ENCODE measurements at regions not wholly inside any gene's neighbourhood (a gene's known extent, or its start where the extent isn't known, plus 50 kb on each side); places are given as distances from the start of the nearest gene placed in this dataset.

DNA sequence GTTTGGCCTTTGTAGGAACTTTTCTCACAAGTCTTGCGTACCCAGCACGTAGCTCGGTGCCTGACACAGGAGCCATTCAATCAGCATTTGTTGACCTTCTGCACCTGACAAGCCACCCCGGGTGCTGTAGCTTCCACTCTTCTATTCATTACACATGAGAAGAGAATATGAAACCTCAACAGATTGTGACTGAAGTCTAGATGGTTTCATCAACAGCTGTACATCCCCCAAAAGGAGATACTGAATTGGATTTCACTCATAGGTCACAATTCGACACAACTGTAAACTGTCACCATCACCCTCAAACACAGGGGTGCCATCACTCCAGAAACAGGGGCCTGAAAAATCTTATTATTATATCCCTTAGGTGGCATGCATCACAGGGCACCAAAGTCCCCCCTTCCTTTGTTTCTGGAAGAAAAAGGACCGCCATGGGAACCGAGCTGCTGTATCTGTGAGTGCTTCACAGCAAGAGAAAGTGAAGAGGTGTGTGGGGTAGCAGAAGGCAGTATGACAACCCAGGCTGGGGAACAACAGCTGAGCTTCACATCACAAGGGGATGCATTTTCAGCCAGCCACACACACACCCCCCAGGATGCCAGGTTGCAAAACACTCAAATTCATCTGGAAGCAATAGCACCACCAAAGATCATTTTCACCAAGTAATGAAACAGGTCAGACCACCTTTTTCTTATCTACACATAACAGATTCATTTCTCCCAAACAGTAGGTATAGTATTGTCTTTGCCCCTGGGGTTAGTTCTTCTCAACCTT lies 225.7 kb downstream of the TOMM20 start:
- H3K36me3 Mint-ChIP-seq (ENCODE audit: low read depth): no peaks in the 10 kb centered on the region
- no peak overlapping the region for H3K4me3 Mint-ChIP-seq
- peaks cover 62% of the 10 kb centered on the region for H3K4me1 Mint-ChIP-seq
- no peak for DNase-seq
- peaks cover 10% of the 10 kb centered on the region for H3K27me3 Mint-ChIP-seq (ENCODE audit: low read depth, poor library complexity)
- TF ChIP-seq, protein P1, sequence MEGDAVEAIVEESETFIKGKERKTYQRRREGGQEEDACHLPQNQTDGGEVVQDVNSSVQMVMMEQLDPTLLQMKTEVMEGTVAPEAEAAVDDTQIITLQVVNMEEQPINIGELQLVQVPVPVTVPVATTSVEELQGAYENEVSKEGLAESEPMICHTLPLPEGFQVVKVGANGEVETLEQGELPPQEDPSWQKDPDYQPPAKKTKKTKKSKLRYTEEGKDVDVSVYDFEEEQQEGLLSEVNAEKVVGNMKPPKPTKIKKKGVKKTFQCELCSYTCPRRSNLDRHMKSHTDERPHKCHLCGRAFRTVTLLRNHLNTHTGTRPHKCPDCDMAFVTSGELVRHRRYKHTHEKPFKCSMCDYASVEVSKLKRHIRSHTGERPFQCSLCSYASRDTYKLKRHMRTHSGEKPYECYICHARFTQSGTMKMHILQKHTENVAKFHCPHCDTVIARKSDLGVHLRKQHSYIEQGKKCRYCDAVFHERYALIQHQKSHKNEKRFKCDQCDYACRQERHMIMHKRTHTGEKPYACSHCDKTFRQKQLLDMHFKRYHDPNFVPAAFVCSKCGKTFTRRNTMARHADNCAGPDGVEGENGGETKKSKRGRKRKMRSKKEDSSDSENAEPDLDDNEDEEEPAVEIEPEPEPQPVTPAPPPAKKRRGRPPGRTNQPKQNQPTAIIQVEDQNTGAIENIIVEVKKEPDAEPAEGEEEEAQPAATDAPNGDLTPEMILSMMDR (IDR thresholded peaks at IDR 0.05): no peak
- H3K9me3 Mint-ChIP-seq: no peaks in the 10 kb centered on the region
- no peak overlapping the region for H3K27ac Mint-ChIP-seq

DNA sequence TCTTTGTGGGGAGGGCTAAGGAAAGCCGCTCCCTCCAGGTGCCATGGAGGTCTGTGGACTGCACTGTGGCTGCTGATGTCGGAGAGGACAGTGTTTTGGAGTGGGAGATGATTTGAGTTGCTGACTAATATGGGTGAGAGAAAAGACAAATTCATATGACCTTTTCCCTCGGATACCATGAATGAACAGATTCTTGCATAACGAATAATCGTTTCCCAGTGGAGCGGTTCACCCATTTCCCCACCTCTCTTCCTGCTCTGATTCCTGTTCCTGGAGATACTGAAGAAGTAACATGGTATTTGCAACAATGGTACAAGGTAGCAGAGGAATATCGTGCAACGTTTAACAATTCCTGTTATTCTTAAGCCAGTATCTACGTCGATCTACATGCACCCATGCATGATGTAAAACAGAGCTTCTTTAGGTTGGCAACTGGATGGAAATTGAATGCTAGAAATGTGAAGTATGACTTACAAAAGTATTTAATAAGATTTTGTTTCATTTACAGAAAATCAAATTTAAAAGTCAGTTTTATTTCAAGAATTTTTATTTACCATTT lies 227.1 kb downstream of the TOMM20 start:
- Mint-ChIP-seq H3K9me3 (no peaks in the 10 kb centered on the region), H3K36me3 (ENCODE audit: low read depth) (no peaks in the 10 kb centered on the region), H3K27ac (no peak overlapping the region)

DNA sequence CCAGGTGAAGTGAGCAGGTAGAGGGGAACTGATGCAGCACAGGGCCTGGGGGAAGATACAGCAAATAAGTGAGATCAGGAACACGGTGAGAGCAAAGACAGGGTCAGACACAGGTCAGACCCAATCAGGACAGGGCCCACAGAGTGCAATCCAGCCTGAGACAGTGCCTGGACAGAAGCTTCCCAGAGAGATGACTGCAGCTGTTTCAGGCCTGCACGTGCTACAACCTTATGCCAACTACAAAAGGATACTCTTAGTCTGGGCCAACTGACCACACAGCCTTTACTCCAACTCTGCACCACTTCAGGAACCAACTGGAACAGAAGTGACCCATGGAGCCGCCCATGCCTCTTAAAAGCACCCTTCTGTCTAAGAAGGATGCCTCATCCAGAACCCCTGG lies 228.0 kb downstream of the TOMM20 start:
- Mint-ChIP-seq H3K4me1 (peaks cover 56% of the 10 kb centered on the region), H3K9me3 (no peaks in the 10 kb centered on the region), H3K27ac (no peak overlapping the region), H3K4me3 (no peak overlapping the region), H3K27me3 (ENCODE audit: low read depth, poor library complexity) (peaks cover 10% of the 10 kb centered on the region), H3K36me3 (ENCODE audit: low read depth) (no peaks in the 10 kb centered on the region)
- no peak for DNase-seq
- TF ChIP-seq, protein P1 (IDR thresholded peaks at IDR 0.05): no peak

More for the DNA sequence above, 227.1 kb downstream of the TOMM20 start:
- Mint-ChIP-seq H3K27me3 (ENCODE audit: low read depth, poor library complexity) (peaks cover 10% of the 10 kb centered on the region), H3K4me3 (no peak overlapping the region), H3K4me1 (peaks cover 59% of the 10 kb centered on the region)
- TF ChIP-seq, protein P1 (IDR thresholded peaks at IDR 0.05): no peak
- DNase-seq: no peak

DNA sequence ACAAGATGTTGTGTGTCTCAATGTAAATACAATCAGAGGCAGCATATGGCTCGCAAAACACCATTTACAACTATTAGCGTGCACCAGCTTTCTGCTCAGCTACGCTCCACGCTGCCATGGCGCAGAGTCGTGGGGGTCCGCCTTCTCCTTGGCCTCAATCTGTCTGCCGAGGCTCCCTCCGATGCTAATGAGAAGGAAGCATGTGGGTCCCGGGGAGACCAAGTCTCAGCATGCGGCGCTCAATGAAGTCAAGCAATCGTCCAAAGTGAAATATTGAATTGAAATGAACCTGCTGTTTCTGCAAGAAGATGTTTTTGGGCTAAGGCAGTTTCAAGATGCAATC lies 228.9 kb downstream of the TOMM20 start:
- Mint-ChIP-seq H3K27ac (no peak overlapping the region), H3K36me3 (ENCODE audit: low read depth) (no peaks in the 10 kb centered on the region), H3K4me3 (no peak overlapping the region), H3K27me3 (ENCODE audit: low read depth, poor library complexity) (peaks cover 14% of the 10 kb centered on the region), H3K4me1 (peaks cover 56% of the 10 kb centered on the region), H3K9me3 (no peaks in the 10 kb centered on the region)
- TF ChIP-seq, protein P1 (IDR thresholded peaks at IDR 0.05): no peak
- no peak for DNase-seq

DNA sequence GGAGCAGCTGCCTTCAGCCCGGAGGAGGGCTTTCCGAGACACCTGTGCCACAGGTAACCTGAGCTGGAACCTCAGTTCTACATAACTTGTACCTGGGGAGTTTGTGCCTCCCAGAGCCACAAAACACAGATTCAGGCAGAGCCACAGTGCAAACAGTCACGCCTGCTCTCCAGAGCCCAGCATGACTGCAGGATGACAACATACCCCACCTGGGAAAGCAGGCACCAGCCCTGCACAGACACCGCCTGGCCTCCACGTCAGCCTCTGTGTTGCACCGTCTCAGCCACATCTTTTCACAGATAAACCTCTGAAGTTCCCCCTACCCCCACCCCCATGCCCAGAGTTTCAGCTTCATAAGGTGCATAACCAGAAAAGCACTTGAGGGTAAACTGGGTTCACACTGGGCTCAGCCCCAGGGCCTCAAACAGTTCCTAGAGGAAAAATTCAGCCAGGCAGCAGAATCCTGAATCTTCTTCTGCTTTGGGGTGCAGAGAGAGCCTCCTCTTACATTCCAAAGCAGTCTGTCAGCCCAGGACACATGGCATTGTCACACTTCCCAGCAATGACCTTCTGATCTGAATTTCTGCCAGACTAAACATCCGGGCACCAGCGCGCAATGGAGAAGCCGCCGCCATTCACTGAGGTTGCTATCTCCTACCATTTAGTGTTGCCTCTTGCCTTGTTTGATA lies 229.5 kb downstream of the TOMM20 start:
- DNase-seq: no peak
- Mint-ChIP-seq H3K4me3 (no peak overlapping the region), H3K27ac (no peak overlapping the region), H3K9me3 (no peaks in the 10 kb centered on the region), H3K36me3 (ENCODE audit: low read depth) (no peaks in the 10 kb centered on the region), H3K27me3 (ENCODE audit: low read depth, poor library complexity) (peaks cover 15% of the 10 kb centered on the region), H3K4me1 (peaks cover 58% of the 10 kb centered on the region)
- TF ChIP-seq, protein P1 (IDR thresholded peaks at IDR 0.05): no peak

All from nephron progenitor cell (in vitro differentiated cells).